OCI-LY1 (cell line): ENCODE measurements at regions not wholly inside any gene's neighbourhood (a gene's known extent, or its start where the extent isn't known, plus 50 kb on each side); places are given as distances from the start of the nearest gene placed in this dataset.
A peak's percentile ranks its signal among the peaks of the same experiment; 100 is the strongest.

ENCODE experiments used
- H2AFZ ChIP-seq: fragments of 200-600 bp; sonication (generic), shearing (Covaris generic); 2 replicates; pipeline ENCODE4 v1.6.0; 2014; ENCODE audit warnings: antibody characterized with exemption, mild to moderate bottlenecking, low read length
- H3F3A ChIP-seq: fragments of 200-600 bp; sonication (generic), shearing (Covaris generic); 2 replicates; pipeline ENCODE4 v1.6.0; 2014; ENCODE audit warnings: mild to moderate bottlenecking, antibody characterized with exemption, low read length, moderate library complexity; ENCODE audit not compliant: insufficient read depth
- H3K27ac ChIP-seq: fragments of 200-600 bp; sonication (generic); 2 replicates; pipeline ENCODE4 v1.5.1; 2014; ENCODE audit warnings: low read length, mixed run types, mild to moderate bottlenecking, low read depth; ENCODE audit not compliant: poor library complexity, severe bottlenecking
- H3K27me3 ChIP-seq: fragments of 200-600 bp; sonication (generic); 2 replicates; pipeline ENCODE4 v1.6.0; 2014; ENCODE audit warnings: antibody characterized with exemption, mild to moderate bottlenecking, low read length, moderate library complexity; ENCODE audit not compliant: insufficient read depth
- H3K36me3 ChIP-seq: fragments of 200-600 bp; sonication (generic); 2 replicates; pipeline ENCODE4 v1.6.1; 2014; ENCODE audit warnings: mild to moderate bottlenecking, antibody characterized with exemption, low read length, moderate library complexity, mixed read lengths; ENCODE audit not compliant: insufficient read depth
- H3K4me1 ChIP-seq: fragments of 200-600 bp; sonication (generic); 2 replicates; pipeline ENCODE4 v1.5.1; 2014; ENCODE audit warnings: mild to moderate bottlenecking, low read length, moderate library complexity; ENCODE audit not compliant: insufficient read depth, severe bottlenecking
- H3K4me2 ChIP-seq: fragments of 200-600 bp; sonication (generic), shearing (Covaris generic); 2 replicates; pipeline ENCODE4 v1.6.1; 2014; ENCODE audit warnings: low read length
- H3K4me3 ChIP-seq: fragments of 200-600 bp; sonication (generic); 2 replicates; pipeline ENCODE4 v1.5.1; 2014; ENCODE audit warnings: low read length, low read depth, mild to moderate bottlenecking, mixed read lengths; ENCODE audit not compliant: poor library complexity, severe bottlenecking
- H3K79me2 ChIP-seq: fragments of 200-600 bp; shearing (Covaris generic); 2 replicates; pipeline ENCODE4 v1.6.1; 2016; ENCODE audit warnings: mixed run types, low read length, mixed read lengths; ENCODE audit not compliant: insufficient read depth
- H3K9ac ChIP-seq: fragments of 200-600 bp; sonication (generic), shearing (Covaris generic); 2 replicates; pipeline ENCODE4 v1.6.1; 2014; ENCODE audit warnings: mild to moderate bottlenecking, low read length, mixed read lengths
- H3K9me2 ChIP-seq: fragments of 200-600 bp; sonication (generic), shearing (Covaris generic); 2 replicates; pipeline ENCODE4 v1.6.1; 2014; ENCODE audit warnings: low read depth, mild to moderate bottlenecking, low read length, mixed read lengths
- H3K9me3 ChIP-seq: fragments of 200-600 bp; shearing (Covaris generic); 2 replicates; pipeline ENCODE4 v1.6.1; 2014; ENCODE audit warnings: low read length, mixed read lengths
- H4K20me1 ChIP-seq: fragments of 200-600 bp; sonication (generic), shearing (Covaris generic); 2 replicates; pipeline ENCODE4 v1.6.0; 2016; ENCODE audit warnings: mild to moderate bottlenecking, low read length; ENCODE audit not compliant: insufficient read depth
- CTCF ChIP-seq: fragments of 200-600 bp; sonication (generic), shearing (Covaris generic); IDR thresholded peaks from 2 replicates; pipeline ENCODE4 v1.5.1; 2017; ENCODE audit warnings: mild to moderate bottlenecking, antibody characterized with exemption, low read length, moderate library complexity, mixed read lengths
- EZH2 ChIP-seq: fragments of 200-600 bp; sonication (generic), shearing (Covaris generic); IDR thresholded peaks from 2 replicates; pipeline ENCODE4 v1.8.0; 2017; ENCODE audit warnings: borderline replicate concordance, mixed run types, mild to moderate bottlenecking, antibody characterized with exemption, low read length, moderate library complexity, mixed read lengths

DNA sequence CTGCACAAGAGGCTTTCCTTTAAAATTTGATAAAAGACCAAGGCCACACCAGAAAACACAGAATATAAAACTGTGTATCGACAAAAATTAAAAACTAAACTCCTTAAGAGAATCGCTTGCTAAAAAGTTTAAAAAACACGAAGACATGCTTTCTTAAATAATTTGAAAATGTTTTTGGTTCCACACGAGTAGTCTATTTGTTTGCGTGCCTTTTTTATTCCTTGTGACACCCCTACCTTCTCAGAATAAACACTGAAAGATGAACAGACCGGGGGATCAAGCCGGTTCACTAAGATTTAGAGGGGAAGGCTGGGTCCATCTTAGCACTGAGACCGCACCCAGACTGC is 256.4 kb upstream of the STARD13 start:
- Histone ChIP-seq H3K4me3 (peak overlapping the region; percentile 71), H3K27ac (peak overlapping the region; percentile 100), H3K9me2 (no peaks in the 10 kb centered on the region), H3K79me2 (no peaks in the 10 kb centered on the region), H2AFZ (no peak overlapping the region), H3K9me3 (no peaks in the 10 kb centered on the region), H3K27me3 (no peaks in the 10 kb centered on the region), H3F3A (no peaks in the 10 kb centered on the region), H3K9ac (peak overlapping the region; percentile 93), H3K4me2 (peak overlapping the region; percentile 93), H4K20me1 (no peaks in the 10 kb centered on the region), H3K4me1 (peaks cover 29% of the 10 kb centered on the region), H3K36me3 (no peaks in the 10 kb centered on the region; the same call in 1 of the 2 replicates)
- no peak for TF ChIP-seq CTCF
- no peak for TF ChIP-seq EZH2

- Histone ChIP-seq H4K20me1 (no peaks in the 10 kb centered on the region), H3K27ac (peak overlapping the region; percentile 100), H3F3A (no peaks in the 10 kb centered on the region), H3K9me3 (no peaks in the 10 kb centered on the region), H3K4me3 (peak overlapping the region; percentile 71), H3K27me3 (no peaks in the 10 kb centered on the region), H3K9ac (peak overlapping the region; percentile 98), H2AFZ (no peak overlapping the region), H3K79me2 (no peaks in the 10 kb centered on the region), H3K36me3 (no peaks in the 10 kb centered on the region; the same call in 1 of the 2 replicates), H3K4me1 (peaks cover 29% of the 10 kb centered on the region), H3K9me2 (no peaks in the 10 kb centered on the region), H3K4me2 (peak overlapping the region; percentile 96)
- TF ChIP-seq EZH2 (no peak), CTCF (peak; percentile 50)
These were observed 256.9 kb upstream of the STARD13 start for GRCh38 chr13:33542309-33543088.

DNA sequence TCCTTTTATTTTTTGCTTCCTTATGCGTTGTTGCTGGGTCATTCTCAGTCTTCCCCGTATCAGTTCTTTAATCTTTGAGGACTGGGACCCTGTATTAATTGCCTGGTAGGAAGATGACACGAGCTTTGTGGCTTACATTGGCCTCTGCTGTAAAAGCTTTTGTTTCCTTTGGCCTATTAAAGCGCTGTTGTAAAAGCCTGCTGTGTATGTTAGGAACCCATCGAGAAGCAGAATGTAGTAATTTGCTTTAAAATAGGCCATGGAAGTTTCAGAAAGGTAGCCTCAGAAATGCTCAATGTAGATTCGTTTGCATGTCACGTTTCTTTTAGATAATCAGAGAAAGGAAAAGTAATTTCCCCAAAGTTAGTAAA is 257.5 kb upstream of the STARD13 start:
- H3K4me2 ChIP-seq: peak overlapping the region; percentile 96

More for the DNA sequence above, 257.5 kb upstream of the STARD13 start:
- no peaks in the 10 kb centered on the region for H3K9me2 ChIP-seq
- H3K36me3 ChIP-seq: no peaks in the 10 kb centered on the region; the same call in 1 of the 2 replicates
- no peaks in the 10 kb centered on the region for H3K79me2 ChIP-seq
- H3K27me3 ChIP-seq: no peaks in the 10 kb centered on the region
- H3K4me1 ChIP-seq: peaks cover 32% of the 10 kb centered on the region
- peak overlapping the region; percentile 66 for H3K4me3 ChIP-seq
- peak overlapping the region; percentile 98 for H3K9ac ChIP-seq
- H3K27ac ChIP-seq: peak overlapping the region; percentile 100
- H3F3A ChIP-seq: no peaks in the 10 kb centered on the region
- H2AFZ ChIP-seq: no peak overlapping the region
- no peak for TF ChIP-seq EZH2
- no peak for TF ChIP-seq CTCF
- no peaks in the 10 kb centered on the region for H4K20me1 ChIP-seq
- no peaks in the 10 kb centered on the region for H3K9me3 ChIP-seq
